GM18499 (cell line): ENCODE measurements at regions not wholly inside any gene's neighbourhood (a gene's known extent, or its start where the extent isn't known, plus 50 kb on each side); places are given as distances from the start of the nearest gene placed in this dataset.

ENCODE experiments used
- ATAC-seq: cut with Tn5 transposase; IDR thresholded peaks from one replicate; pipeline ENCODE4 v1.9.1; 2021; ENCODE audit warnings: moderate number of reproducible peaks; ENCODE audit not compliant: insufficient read depth, unreplicated experiment

DNA sequence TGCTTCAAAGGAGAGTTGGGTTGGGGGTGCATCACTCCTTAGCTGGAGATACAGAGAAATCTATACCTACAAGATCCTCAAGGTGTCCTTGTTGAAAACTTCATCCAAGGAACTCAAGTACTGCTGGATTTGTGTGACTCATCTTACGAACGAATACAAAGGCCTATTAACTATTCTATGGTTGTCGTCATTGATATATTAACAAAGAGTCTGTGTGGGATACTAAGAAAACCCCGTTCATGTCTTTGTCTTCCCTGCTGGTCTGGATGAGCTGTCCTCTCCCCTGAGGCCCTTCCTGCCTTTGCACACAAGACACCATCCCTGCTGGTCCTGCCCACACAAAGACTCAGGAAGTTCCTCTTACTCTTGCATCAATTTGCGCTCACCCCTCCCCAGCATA, 54.9 kb upstream of the IRF2 start:
- no peak for ATAC-seq

- no peak for ATAC-seq
Measured at GRCh38 chr4:184528713-184529112, 54.4 kb upstream of the IRF2 start.

- no peak for ATAC-seq
Measured at GRCh38 chr4:184528051-184528450, 53.7 kb upstream of the IRF2 start.

GRCh38 chr4:184526228-184526627, 51.9 kb upstream of the IRF2 start:
- ATAC-seq: no peak
